ENCODE measurements at regions not wholly inside any gene's neighbourhood (a gene's known extent, or its start where the extent isn't known, plus 50 kb on each side); places are given as distances from the start of the nearest gene placed in this dataset.

DNA sequence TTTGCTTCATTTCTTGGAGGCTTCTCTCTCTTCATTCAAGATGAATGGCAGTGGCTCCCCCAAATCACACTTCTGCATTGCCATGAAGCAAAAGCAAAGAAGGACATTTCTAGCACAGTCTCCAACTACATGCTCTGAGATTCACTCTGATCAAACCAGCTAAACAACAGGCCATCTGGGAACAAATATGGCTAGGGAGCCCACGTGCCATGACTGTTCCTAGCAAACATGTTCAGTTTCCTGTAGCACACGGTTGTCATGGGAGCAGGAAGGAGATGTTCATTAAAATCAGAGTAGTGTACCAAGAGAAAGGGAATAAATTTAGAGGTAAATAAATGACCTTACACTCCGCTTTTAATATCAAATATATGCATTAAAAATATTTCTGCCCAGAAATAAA, 327.3 kb downstream of the GBE1 start:
- TF ChIP-seq, protein P1, sequence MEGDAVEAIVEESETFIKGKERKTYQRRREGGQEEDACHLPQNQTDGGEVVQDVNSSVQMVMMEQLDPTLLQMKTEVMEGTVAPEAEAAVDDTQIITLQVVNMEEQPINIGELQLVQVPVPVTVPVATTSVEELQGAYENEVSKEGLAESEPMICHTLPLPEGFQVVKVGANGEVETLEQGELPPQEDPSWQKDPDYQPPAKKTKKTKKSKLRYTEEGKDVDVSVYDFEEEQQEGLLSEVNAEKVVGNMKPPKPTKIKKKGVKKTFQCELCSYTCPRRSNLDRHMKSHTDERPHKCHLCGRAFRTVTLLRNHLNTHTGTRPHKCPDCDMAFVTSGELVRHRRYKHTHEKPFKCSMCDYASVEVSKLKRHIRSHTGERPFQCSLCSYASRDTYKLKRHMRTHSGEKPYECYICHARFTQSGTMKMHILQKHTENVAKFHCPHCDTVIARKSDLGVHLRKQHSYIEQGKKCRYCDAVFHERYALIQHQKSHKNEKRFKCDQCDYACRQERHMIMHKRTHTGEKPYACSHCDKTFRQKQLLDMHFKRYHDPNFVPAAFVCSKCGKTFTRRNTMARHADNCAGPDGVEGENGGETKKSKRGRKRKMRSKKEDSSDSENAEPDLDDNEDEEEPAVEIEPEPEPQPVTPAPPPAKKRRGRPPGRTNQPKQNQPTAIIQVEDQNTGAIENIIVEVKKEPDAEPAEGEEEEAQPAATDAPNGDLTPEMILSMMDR (IDR thresholded peaks at IDR 0.05), result no peak
- no peak for TF ChIP-seq POLR2A (IDR thresholded peaks at IDR 0.05)
- TF ChIP-seq POLR2AphosphoS5 (IDR thresholded peaks at IDR 0.05), result no peak
